Small intestine (tissue), 7 donors: ENCODE measurements at regions not wholly inside any gene's neighbourhood (a gene's known extent, or its start where the extent isn't known, plus 50 kb on each side); places are given as distances from the start of the nearest gene placed in this dataset.

Experiments
- DNase-seq, 2 donors: peaks; one replicate each; pipeline versions ENCODE4 v3.0.0 to v3.0.0-alpha.2; 2013
- FAIRE-seq: peaks from 2 replicates; lab custom pipeline; 2012; peaks lifted over from hg19 to GRCh38; lab: Jason Lieb, UNC
- H3K27ac ChIP-seq, 3 donors: one replicate each; pipeline ENCODE4 v1.5.1; 2013; ENCODE audit warnings: low read length in 2 of 3, mild to moderate bottlenecking in 2 of 3, control low read depth in 1 of 3, inconsistent platforms in 1 of 3, low read depth in 1 of 3, moderate library complexity in 1 of 3
- H3K27me3 ChIP-seq, 3 donors: one replicate each; pipeline ENCODE4 v1.6.1; 2013; ENCODE audit warnings: low read length in 3 of 3, inconsistent platforms in 1 of 3; ENCODE audit not compliant: control insufficient read depth in 3 of 3, insufficient read depth in 3 of 3
- H3K36me3 ChIP-seq, 3 donors: one replicate each; pipeline ENCODE4 v1.6.1; 2013; ENCODE audit warnings: low read length in 3 of 3, inconsistent platforms in 1 of 3, low read depth in 1 of 3, mild to moderate bottlenecking in 1 of 3, moderate library complexity in 1 of 3; ENCODE audit not compliant: control insufficient read depth in 3 of 3, insufficient read depth in 2 of 3
- H3K4me1 ChIP-seq, 3 donors: one replicate each; pipeline ENCODE4 v1.6.1; 2013; ENCODE audit warnings: low read length in 2 of 3, inconsistent platforms in 1 of 3, low read depth in 1 of 3, mild to moderate bottlenecking in 1 of 3, moderate library complexity in 1 of 3; ENCODE audit not compliant: control insufficient read depth in 3 of 3, insufficient read depth in 2 of 3
- H3K4me3 ChIP-seq, 3 donors: one replicate each; pipeline ENCODE4 v1.5.1; 2013; ENCODE audit warnings: low read length in 3 of 3, control low read depth in 1 of 3, inconsistent platforms in 1 of 3, low read depth in 1 of 3, mild to moderate bottlenecking in 1 of 3, moderate library complexity in 1 of 3
- H3K9me3 ChIP-seq, 2 donors: one replicate each; pipeline ENCODE4 v1.6.1; 2013; ENCODE audit warnings: low read depth in 1 of 2, low read length in 1 of 2; ENCODE audit not compliant: control insufficient read depth in 2 of 2, insufficient read depth in 1 of 2
- WGBS, 3 donors: extraction: QIAGEN DNeasy Blood & Tissue Kit; methylation state at CpG; one replicate each; pipeline ENCODE4 v1.1.7; 2013; 5-methylcytosine and 5-hydroxymethylcytosine counted together
- donor health status: healthy with polysubstance abuse.
- donor health status: control.
- donor health status: control.
- donor health status: Bipolar disorder and iron deficiency.
- donor health status: healthy.

DNA sequence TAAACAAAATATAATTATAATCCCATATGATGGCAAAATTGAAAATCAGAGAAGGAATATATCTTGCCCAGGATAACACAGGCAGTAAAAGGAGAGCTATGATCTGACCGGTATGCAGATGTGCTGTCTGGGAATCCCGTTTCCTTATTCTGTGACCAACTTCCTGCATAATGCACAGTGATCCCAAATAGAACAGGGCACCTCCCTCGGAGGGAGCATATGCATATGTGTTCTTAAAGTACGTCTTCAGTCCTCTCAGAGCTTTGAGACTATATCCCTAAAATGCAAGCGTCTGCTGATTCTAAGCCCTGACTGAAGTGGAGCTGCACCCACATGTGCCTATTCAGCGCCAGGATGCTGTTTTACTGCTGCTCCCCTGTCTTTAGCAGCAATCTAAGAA is 366.1 kb upstream of the PTBP2 start:
- no peaks in the 10 kb centered on the region for H3K9me3 ChIP-seq
- 70 to 71% (median 71%) methylated on average over 6 of the region's 6 CpGs for WGBS, 3 donors
- no peak overlapping the region for H3K27ac ChIP-seq
- no peaks in the 10 kb centered on the region for H3K27me3 ChIP-seq
- H3K4me1 ChIP-seq, result no peaks in the 10 kb centered on the region
- no peak overlapping the region for H3K4me3 ChIP-seq
- FAIRE-seq (no peak), DNase-seq (no peak)
- no peaks in the 10 kb centered on the region for H3K36me3 ChIP-seq

DNA sequence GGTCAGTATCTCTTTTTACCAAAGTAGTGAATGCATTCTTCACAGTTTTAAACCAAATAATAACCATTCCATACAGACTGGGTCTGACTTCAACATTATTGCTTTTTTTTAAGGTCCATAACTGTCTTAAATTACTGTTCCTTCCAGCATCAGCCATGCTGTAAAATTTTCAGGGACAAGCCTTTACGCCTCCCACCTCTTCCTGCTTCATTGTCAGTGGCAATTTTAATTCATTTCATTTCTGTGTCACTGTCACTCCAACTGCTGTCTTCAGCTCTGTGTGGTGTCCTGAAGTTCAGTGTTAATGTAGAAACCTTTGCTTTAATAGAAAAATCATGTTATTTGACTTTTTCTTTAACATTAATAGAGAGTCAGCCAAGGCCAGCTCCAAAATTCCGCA is 365.6 kb upstream of the PTBP2 start:
- Histone ChIP-seq H3K4me1 (no peaks in the 10 kb centered on the region), H3K27ac (no peak overlapping the region), H3K36me3 (no peaks in the 10 kb centered on the region), H3K4me3 (no peak overlapping the region), H3K27me3 (no peaks in the 10 kb centered on the region), H3K9me3 (no peaks in the 10 kb centered on the region)
- FAIRE-seq, result no peak
- DNase-seq, result no peak
- WGBS, 3 donors, result 88% methylated on average over 2 of the region's 2 CpGs

DNA sequence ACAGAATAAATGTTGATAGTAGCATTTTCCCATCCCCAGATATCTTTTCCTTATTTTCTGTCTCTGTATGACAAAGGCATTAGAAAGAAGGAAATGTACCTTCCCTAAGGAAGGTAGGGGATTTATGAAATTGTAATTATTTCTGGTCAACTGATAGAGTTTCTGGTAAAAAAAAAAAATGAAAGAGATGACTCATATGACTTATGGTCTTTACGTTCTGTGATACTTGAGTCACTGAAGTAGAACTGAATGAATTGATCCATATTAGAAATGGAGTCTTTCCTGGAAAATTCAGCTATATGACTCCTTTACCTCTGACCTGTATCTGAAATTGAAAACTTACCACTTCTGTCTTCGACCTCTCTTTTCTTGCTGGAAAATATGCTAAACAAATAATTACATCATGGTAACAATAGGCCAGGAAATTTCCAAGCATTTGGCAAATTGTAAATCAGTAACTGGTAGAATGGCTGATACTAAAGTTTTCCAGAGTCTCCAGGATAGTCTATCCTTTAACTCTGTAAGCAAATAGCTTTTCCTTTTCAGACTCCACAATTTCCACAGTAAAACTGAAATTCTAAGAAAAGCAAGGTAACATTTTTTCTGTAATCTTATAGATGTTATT is 364.3 kb upstream of the PTBP2 start:
- Histone ChIP-seq H3K4me1 (no peaks in the 10 kb centered on the region), H3K4me3 (no peak overlapping the region), H3K27ac (no peak overlapping the region), H3K27me3 (no peaks in the 10 kb centered on the region), H3K36me3 (no peaks in the 10 kb centered on the region), H3K9me3 (no peaks in the 10 kb centered on the region)
- DNase-seq (no peak), FAIRE-seq (no peak)
- 34 to 68% (median 56%) methylated on average over 2 of the region's 2 CpGs for WGBS, 3 donors

DNA sequence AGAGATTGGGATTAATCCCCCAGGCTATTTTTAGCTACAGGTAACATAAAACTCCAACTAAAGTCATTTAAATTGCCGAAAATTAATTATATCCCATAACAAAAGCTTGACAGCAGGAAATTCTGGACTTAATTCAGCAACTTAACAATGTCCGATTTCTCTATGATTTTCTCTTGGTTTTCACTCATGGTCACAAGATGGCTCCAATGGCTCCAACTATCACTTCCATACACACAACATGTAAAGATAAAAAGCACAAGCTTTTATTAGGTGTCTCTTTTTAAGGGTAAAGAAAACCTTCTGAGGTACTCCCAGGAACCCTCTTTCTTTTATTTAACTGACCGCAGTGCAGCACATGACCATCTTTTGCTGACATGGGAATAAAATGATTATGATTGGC is 363.5 kb upstream of the PTBP2 start:
- Histone ChIP-seq H3K4me1 (no peaks in the 10 kb centered on the region), H3K36me3 (no peaks in the 10 kb centered on the region), H3K9me3 (no peaks in the 10 kb centered on the region), H3K27me3 (no peaks in the 10 kb centered on the region), H3K27ac (no peak overlapping the region), H3K4me3 (no peak overlapping the region)
- DNase-seq (no peak), FAIRE-seq (no peak)
- 70 to 86% (median 84%) methylated on average over 3 of the region's 3 CpGs for WGBS, 3 donors

DNA sequence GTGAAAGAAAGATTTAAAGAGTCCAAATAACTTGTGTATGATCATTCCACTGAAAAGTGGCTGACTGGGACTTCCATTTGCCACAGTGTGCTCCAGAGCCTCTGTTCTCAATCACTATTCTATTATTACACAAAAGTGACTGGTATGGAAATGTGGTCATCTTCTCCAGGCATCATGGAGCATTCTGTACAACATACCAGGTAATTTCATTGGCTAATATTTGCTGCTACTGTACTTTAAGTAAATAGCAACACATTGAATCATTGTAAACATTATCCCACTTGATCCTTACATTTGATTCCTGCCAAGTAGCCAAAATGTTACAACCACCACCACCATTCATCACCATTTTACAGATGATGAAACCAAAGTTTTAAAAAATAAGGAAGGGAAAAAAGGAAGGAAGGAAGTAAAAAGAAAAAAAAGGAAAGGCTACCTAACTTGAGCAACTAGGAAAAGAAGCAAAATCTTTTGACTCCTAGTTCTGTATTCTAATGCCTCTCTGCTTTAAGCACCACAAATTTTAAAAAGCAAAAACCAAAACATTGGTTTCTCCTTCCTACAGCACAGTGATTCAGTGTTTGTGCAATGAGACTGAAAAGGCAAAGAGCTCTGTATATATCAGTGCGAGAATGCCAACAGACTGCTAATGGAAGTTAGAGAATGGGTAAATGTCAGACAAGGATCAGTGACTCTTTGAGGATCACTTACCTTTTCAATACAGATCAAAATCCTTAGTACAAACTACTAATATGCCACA is 361.4 kb upstream of the PTBP2 start:
- FAIRE-seq (no peak), DNase-seq (no peak)
- H3K4me3 ChIP-seq, result no peak overlapping the region
- WGBS, 3 donors, result 92 to 96% (median 96%) methylated on average over 1 of the region's 1 CpG
- no peaks in the 10 kb centered on the region for H3K4me1 ChIP-seq
- H3K27me3 ChIP-seq, result no peaks in the 10 kb centered on the region
- H3K27ac ChIP-seq, result no peak overlapping the region
- no peaks in the 10 kb centered on the region for H3K36me3 ChIP-seq
- H3K9me3 ChIP-seq, result no peaks in the 10 kb centered on the region

DNA sequence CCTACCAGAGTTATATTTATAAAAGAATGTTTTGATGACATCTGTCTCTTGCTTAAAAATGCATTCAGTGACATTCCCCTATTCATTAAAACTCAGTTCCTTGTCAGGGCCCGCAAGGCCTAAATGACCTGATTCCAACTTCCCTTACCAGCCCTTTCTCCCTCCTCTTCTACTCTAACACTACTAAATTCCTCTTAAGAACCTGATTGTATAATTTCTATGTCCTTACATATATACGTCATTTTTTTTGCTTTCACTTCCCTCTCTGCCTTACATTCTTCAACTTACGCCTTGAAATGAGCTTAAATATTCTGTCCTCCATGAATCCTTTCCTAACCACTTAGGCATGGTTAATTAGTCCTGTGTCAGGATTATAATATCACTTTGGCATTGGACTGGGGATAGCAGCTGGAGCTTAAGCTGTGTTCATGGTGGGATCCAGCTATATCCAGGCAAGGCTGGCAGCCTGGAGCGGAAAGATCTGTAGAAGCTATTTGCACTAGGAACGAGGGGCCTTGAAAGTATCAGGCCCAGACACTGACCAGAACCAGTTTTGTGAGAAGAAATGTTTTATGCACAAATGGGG is 360.2 kb upstream of the PTBP2 start:
- H3K4me1 ChIP-seq, result no peaks in the 10 kb centered on the region
- 64 to 78% (median 71%) methylated on average over 5 of the region's 5 CpGs for WGBS, 3 donors
- H3K36me3 ChIP-seq, result no peaks in the 10 kb centered on the region
- no peak overlapping the region for H3K27ac ChIP-seq
- FAIRE-seq (no peak), DNase-seq (no peak)
- no peaks in the 10 kb centered on the region for H3K9me3 ChIP-seq
- no peak overlapping the region for H3K4me3 ChIP-seq
- H3K27me3 ChIP-seq, result no peaks in the 10 kb centered on the region

DNA sequence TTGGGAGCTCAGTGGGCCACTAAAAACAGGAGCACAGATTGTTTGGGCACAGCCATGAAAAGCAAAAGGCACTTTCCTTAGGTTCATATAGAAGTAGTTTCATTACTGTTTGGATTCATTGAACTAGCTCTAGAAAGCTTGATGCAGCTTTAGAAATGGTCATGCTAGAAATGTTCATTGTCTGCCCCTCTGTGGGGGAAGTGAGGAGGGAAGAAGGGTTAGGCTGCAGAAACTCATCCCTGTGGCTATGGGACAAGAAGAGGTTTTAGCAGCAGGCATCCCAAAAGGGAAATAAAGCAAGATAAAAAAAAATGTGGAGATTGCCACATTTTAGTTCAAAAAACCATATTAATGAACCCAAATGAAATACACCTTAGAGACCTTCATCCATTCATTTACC is 359.6 kb upstream of the PTBP2 start:
- DNase-seq (no peak), FAIRE-seq (no peak)
- Histone ChIP-seq H3K4me3 (no peak overlapping the region), H3K9me3 (no peaks in the 10 kb centered on the region), H3K27me3 (no peaks in the 10 kb centered on the region), H3K4me1 (no peaks in the 10 kb centered on the region), H3K36me3 (no peaks in the 10 kb centered on the region), H3K27ac (no peak overlapping the region)

DNA sequence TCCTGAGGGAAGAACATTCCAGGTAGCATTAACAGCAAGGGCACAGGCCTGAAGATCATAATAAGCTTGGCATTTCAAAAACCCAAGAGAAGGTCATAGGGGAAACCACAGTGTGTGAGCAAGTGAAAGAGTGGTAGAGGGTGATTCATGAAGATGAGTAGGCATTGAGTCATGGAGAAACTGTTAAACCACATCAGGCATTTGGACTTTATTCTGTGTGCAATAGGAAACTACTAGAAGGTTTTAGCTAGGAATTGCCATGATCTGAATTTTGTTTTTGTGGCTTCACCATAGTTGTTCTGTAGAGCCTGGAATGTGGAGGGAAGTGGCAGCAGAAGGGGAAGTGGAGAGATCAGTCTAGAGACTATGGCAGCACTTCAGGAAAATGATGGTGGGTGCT is 359.0 kb upstream of the PTBP2 start:
- FAIRE-seq, result no peak

More for the DNA sequence above, 359.0 kb upstream of the PTBP2 start:
- Histone ChIP-seq H3K4me1 (no peaks in the 10 kb centered on the region), H3K27me3 (no peaks in the 10 kb centered on the region), H3K9me3 (no peaks in the 10 kb centered on the region), H3K4me3 (no peak overlapping the region), H3K27ac (no peak overlapping the region), H3K36me3 (no peaks in the 10 kb centered on the region)
- DNase-seq, result no peak
